Endodermal cell (in vitro differentiated cells): ENCODE measurements at regions not wholly inside any gene's neighbourhood (a gene's known extent, or its start where the extent isn't known, plus 50 kb on each side); places are given as distances from the start of the nearest gene placed in this dataset.

ENCODE experiments used
- DNase-seq: peaks from one replicate; pipeline ENCODE4 v3.0.0-alpha.2; 2017
- H3K27ac ChIP-seq: 2 replicates; pipeline ENCODE4 v1.5.1; 2013; ENCODE audit warnings: mild to moderate bottlenecking, low read depth, low read length, moderate library complexity
- H3K27me3 ChIP-seq: 2 replicates; pipeline ENCODE4 v1.6.1; 2013; ENCODE audit warnings: mild to moderate bottlenecking, low read length, moderate library complexity; ENCODE audit not compliant: insufficient read depth, control insufficient read depth, poor library complexity, severe bottlenecking
- H3K36me3 ChIP-seq: 2 replicates; pipeline ENCODE4 v1.7.0; 2013; ENCODE audit warnings: mild to moderate bottlenecking, low read length, moderate library complexity; ENCODE audit not compliant: control insufficient read depth, insufficient read depth
- H3K4me1 ChIP-seq: one replicate; pipeline ENCODE4 v1.7.0; 2013; ENCODE audit warnings: low read length; ENCODE audit not compliant: control insufficient read depth, insufficient read depth
- H3K4me3 ChIP-seq: 2 replicates; pipeline ENCODE4 v1.5.1; 2013; ENCODE audit warnings: mild to moderate bottlenecking, low read length, moderate library complexity
- H3K9ac ChIP-seq: 2 replicates; pipeline ENCODE4 v1.6.1; 2013; ENCODE audit warnings: mild to moderate bottlenecking, low read length, moderate library complexity; ENCODE audit not compliant: poor library complexity, severe bottlenecking; ENCODE audit errors: extremely low read depth
- H3K9me3 ChIP-seq: 2 replicates; pipeline ENCODE4 v1.6.1; 2013; ENCODE audit warnings: mild to moderate bottlenecking, low read length, moderate library complexity; ENCODE audit not compliant: control insufficient read depth
- H3K27ac Mint-ChIP-seq: 2 replicates; pipeline ENCODE4 v1.8.0; 2020; ENCODE audit warnings: mixed read lengths
- H3K27me3 Mint-ChIP-seq: 2 replicates; pipeline ENCODE4 v1.8.0; 2021; ENCODE audit warnings: mild to moderate bottlenecking, mixed read lengths; ENCODE audit not compliant: insufficient read depth
- H3K36me3 Mint-ChIP-seq: 2 replicates; pipeline ENCODE4 v1.8.0; 2020; ENCODE audit warnings: low read depth, mixed read lengths
- H3K4me1 Mint-ChIP-seq: 2 replicates; pipeline ENCODE4 v1.8.0; 2020; ENCODE audit warnings: mixed read lengths
- H3K4me3 Mint-ChIP-seq: 2 replicates; pipeline ENCODE4 v1.8.0; 2020; ENCODE audit warnings: mild to moderate bottlenecking, moderate library complexity, mixed read lengths
- H3K9me3 Mint-ChIP-seq: 2 replicates; pipeline ENCODE4 v1.8.0; 2020; ENCODE audit warnings: mild to moderate bottlenecking, mixed read lengths
- CTCF ChIP-seq: fragments of 200-600 bp; sonication (generic); conservative IDR thresholded peaks from 2 replicates; pipeline ENCODE4 v1.5.0; 2021; ENCODE audit warnings: antibody characterized with exemption, mild to moderate bottlenecking
- WGBS, 2 experiments: methylation state at CpG; one replicate each; pipeline versions ENCODE4 v1.1.5 to v1.1.7; 2013; ENCODE audit warnings: missing lambda C conversion rate in 2 of 2, mixed read lengths in 1 of 2; ENCODE audit not compliant: insufficient coverage in 1 of 2, insufficient read length in 1 of 2; 5-methylcytosine and 5-hydroxymethylcytosine counted together

DNA sequence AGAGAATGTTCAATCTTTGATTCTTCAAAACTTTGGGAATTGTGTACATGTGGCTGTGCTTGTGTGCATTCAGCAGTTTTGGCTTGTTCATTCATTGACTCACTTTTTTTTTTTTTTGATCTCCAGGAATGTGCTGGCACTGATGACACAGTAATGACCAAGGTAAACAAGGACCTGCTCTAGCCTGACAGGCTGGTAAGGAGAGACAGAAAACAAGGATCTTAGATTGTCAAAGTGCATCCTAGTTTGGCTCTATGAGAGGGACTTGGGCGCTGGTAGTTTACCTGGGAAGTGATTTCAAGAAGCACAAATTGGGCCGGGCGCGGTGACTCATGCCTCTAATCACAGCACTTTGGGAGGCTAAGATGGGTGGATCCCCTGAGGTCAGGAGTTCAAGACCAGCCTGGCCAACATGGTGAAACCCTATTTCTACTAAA is 233.1 kb upstream of the WSCD1 start:
- Histone ChIP-seq H3K4me1 (peaks cover 11% of the 10 kb centered on the region), H3K9me3 (no peaks in the 10 kb centered on the region), H3K27me3 (no peaks in the 10 kb centered on the region), H3K9ac (no peak overlapping the region), H3K4me3 (no peak overlapping the region), H3K36me3 (no peaks in the 10 kb centered on the region), H3K27ac (no peak overlapping the region)
- no peaks in the 10 kb centered on the region for H3K27me3 Mint-ChIP-seq
- 96% methylated on average over 4 of the region's 4 CpGs for WGBS, 2 experiments
- H3K4me1 Mint-ChIP-seq: peaks cover 21% of the 10 kb centered on the region
- no peak for DNase-seq
- no peaks in the 10 kb centered on the region for H3K9me3 Mint-ChIP-seq
- no peak for TF ChIP-seq CTCF
- H3K36me3 Mint-ChIP-seq: no peaks in the 10 kb centered on the region
- H3K4me3 Mint-ChIP-seq: no peak overlapping the region
- peak overlapping the region; percentile 13 for H3K27ac Mint-ChIP-seq

GRCh38 chr17:5838661-5839300 is 231.4 kb upstream of the WSCD1 start:
- no peaks in the 10 kb centered on the region for H3K9me3 ChIP-seq
- H3K27ac Mint-ChIP-seq: no peak overlapping the region
- no peaks in the 10 kb centered on the region for H3K27me3 Mint-ChIP-seq
- H3K9ac ChIP-seq: no peak overlapping the region
- no peaks in the 10 kb centered on the region for H3K9me3 Mint-ChIP-seq
- no peak overlapping the region for H3K4me3 Mint-ChIP-seq
- 92 to 94% methylated on average over 8 to 11 of the region's 12 CpGs for WGBS, 2 experiments
- no peak overlapping the region for H3K27ac ChIP-seq
- H3K4me1 ChIP-seq: no peaks in the 10 kb centered on the region
- peak; percentile 59 for TF ChIP-seq CTCF
- no peaks in the 10 kb centered on the region for H3K36me3 Mint-ChIP-seq
- no peaks in the 10 kb centered on the region for H3K36me3 ChIP-seq
- DNase-seq: peak; percentile 74
- no peaks in the 10 kb centered on the region for H3K27me3 ChIP-seq
- H3K4me1 Mint-ChIP-seq: peaks cover 14% of the 10 kb centered on the region
- H3K4me3 ChIP-seq: no peak overlapping the region

DNA sequence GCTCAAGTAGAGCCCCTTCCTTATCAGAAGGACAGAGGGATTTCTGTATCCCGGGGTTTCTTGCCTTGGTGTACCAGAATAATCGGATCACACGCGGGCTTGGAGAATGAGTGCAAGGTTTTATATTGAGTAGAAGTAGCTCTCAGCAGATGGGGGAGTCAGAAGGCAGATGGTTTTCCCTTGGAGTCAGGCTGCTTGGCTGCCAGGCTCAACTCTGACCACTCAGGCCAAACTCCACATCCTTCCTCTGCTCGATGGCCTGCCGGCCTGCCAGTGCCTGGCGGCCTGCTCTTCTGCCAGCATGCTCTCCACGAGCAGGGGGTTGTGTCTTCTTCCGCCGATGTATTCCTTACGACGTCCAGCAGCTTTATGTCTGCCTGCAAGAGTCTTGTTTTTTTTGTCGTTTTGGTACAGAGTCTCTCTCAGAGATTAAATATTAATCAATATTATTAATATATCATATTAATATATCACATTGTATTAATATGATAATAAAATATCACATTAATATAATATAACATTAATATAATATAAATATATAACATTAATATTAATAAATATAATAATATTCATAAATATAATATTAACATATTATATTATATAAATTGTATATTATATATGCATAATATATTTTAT is 229.2 kb upstream of the WSCD1 start:
- H3K27ac Mint-ChIP-seq: no peak overlapping the region
- 91 to 94% methylated on average over 6 to 12 of the region's 13 CpGs for WGBS, 2 experiments
- H3K27me3 ChIP-seq: no peaks in the 10 kb centered on the region
- no peaks in the 10 kb centered on the region for H3K9me3 ChIP-seq
- H3K4me1 ChIP-seq: no peaks in the 10 kb centered on the region
- no peak overlapping the region for H3K27ac ChIP-seq
- H3K27me3 Mint-ChIP-seq: no peaks in the 10 kb centered on the region
- no peaks in the 10 kb centered on the region for H3K9me3 Mint-ChIP-seq
- DNase-seq: peak; percentile 47
- H3K4me3 Mint-ChIP-seq: no peak overlapping the region
- H3K9ac ChIP-seq: no peak overlapping the region
- no peak overlapping the region for H3K4me3 ChIP-seq
- H3K4me1 Mint-ChIP-seq: peaks cover 9% of the 10 kb centered on the region
- no peaks in the 10 kb centered on the region for H3K36me3 ChIP-seq
- no peaks in the 10 kb centered on the region for H3K36me3 Mint-ChIP-seq
- no peak for TF ChIP-seq CTCF
